D721Med (cell line): ENCODE measurements at regions not wholly inside any gene's neighbourhood (a gene's known extent, or its start where the extent isn't known, plus 50 kb on each side); places are given as distances from the start of the nearest gene placed in this dataset.

ENCODE experiments used
- DNase-seq: peaks from one replicate; pipeline ENCODE4 v3.0.0; 2011; ENCODE audit warnings: low spot score; ENCODE audit not compliant: insufficient read length
- FAIRE-seq: peaks from 2 replicates; lab custom pipeline; 2011; peaks lifted over from hg19 to GRCh38; lab: Jason Lieb, UNC
- TF ChIP-seq, protein P1 (sequence below): IDR thresholded peaks from 2 replicates; pipeline ENCODE4 v1.5.1; 2012; ENCODE audit warnings: mild to moderate bottlenecking, control low read depth; ENCODE audit not compliant: insufficient read depth; ENCODE audit errors: missing control alignments

DNA sequence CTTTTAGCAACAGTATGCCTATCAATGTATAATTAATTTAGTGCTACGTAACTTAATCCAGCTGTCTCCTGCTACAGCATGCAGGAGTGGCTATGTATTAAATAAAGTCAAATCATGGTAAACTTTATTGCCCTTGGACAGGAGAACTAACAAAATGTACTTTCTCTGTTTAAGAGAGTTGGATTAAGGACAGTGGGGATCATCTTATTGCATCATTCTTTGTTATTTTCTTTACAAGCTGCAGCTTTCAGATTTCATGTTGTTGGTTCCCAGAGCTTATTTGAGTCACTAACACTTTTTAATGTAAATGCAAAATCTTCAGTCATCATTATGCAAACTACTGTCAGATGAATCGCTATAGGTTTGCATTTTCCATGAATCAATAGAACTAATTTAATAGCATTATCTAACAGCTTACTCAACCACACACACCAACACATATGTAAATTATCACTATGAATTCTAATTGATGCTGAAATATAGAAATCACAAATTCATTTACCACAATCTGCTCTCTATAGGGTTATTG lies 424.7 kb downstream of the MMUT start:
- no peak for FAIRE-seq
- no peak for DNase-seq
- TF ChIP-seq, protein P1, sequence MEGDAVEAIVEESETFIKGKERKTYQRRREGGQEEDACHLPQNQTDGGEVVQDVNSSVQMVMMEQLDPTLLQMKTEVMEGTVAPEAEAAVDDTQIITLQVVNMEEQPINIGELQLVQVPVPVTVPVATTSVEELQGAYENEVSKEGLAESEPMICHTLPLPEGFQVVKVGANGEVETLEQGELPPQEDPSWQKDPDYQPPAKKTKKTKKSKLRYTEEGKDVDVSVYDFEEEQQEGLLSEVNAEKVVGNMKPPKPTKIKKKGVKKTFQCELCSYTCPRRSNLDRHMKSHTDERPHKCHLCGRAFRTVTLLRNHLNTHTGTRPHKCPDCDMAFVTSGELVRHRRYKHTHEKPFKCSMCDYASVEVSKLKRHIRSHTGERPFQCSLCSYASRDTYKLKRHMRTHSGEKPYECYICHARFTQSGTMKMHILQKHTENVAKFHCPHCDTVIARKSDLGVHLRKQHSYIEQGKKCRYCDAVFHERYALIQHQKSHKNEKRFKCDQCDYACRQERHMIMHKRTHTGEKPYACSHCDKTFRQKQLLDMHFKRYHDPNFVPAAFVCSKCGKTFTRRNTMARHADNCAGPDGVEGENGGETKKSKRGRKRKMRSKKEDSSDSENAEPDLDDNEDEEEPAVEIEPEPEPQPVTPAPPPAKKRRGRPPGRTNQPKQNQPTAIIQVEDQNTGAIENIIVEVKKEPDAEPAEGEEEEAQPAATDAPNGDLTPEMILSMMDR = no peak

DNA sequence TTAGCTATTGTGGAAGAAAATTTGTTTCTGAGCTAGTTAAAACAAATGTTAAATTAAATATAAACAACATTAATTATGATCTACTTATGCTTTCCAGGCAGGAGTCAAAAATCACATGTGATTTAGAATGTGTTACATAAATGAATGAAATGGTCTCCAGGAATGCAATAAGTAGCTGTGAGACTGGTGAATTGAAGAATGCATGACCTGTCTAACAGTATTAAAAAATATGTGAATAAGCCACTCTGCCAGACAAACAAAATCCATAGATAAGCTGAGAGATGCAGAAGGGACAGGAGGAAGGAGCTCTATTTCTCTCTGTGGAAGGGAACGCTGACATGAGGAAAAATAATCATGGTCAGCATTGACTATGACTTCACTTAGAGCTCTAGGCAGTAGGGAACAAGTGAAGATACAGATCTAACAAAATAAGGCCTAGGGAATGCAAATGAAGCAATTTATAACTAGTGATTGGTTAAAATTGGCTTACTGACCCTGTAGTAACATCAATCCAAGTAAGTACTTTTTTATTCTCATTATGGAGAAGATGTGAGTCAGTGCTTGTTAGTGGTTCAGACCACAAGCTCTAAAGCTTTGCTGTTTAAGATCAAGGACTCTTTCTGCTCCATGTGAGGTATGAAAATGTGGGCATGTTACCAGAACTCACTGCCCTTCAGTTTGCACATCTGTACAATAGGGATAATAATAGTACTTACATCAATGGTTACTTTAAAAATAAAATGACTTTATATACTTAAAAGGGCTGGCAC lies 432.6 kb downstream of the MMUT start:
- FAIRE-seq = no peak
- TF ChIP-seq, protein P1 = no peak

GRCh38 chr6:49027644-49028043 lies 435.4 kb downstream of the MMUT start:
- TF ChIP-seq, protein P1 = no peak
- DNase-seq (no peak), FAIRE-seq (no peak)

More for the DNA sequence above, 432.6 kb downstream of the MMUT start:
- DNase-seq = no peak

DNA sequence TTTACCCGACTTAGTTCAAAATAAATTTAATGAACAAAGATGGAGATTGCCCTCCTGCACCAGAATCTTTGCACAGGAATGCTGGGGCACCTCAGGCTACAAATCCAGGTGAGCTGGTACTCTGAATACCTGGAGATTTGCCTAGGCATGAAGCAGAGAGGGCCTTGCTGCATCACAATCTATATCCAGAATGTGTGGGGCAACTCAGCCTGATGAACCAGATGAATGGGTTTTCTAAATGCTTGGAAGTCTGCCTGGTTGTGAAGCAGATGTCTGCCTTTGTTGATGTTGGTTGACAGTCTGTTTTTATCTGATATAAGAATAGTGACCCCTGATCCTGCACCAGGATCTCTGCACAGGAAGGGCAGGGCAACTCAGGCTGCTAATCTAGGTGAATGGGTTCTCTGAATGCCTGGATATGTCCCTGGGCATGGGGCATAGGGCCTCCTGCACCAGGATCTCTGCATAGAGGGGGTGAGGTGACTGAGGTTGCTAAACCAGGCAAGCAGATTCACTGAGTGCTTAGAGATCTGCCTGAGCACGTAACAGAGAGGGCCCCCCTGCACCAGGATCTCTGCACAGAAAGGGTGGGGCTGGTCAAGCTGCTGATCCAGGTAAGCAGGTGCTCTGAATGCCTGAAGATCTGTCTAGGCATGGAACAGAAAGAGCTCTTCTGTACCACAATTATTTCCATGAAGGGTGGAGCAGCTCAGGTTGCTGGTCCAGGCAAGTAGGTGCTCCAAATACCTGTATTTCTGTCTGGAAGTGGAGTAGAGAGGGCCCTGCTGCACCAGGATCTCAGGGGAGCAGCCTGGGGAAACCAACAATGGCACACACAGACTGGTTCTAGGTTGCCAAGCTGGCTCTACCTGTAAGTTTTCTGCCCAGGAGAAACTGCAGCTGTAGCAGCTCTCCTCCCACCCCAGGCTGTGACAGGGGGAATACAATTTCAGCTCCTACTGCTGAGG lies 437.5 kb downstream of the MMUT start:
- FAIRE-seq (no peak), DNase-seq (no peak)

DNA sequence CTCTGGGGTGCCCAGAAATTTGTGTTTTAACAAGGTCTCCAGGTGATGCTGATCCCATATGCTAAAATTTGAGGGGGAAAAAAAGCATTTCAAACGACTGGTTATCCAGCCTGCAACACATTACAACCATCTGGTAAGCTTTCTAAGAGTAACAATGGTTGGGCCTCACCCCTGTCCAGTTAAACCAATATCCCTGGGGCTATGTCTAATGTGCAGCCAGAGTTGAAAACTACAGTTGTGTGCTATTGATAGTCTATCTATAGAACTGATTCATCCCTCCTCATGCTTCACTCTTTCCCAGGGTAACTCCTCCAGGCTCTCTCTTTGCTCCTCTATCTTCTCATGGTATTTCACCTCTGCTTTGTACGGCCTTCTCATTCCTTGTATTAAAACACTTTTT lies 458.3 kb downstream of the MMUT start:
- TF ChIP-seq, protein P1 = no peak
- FAIRE-seq = no peak
- no peak for DNase-seq

More for the DNA sequence above, 437.5 kb downstream of the MMUT start:
- TF ChIP-seq, protein P1 = no peak

- FAIRE-seq (no peak), DNase-seq (no peak)
- TF ChIP-seq, protein P1 = no peak
These were observed 459.7 kb downstream of the MMUT start for GRCh38 chr6:49003348-49003747.
